GM19238 (cell line): ENCODE measurements at regions not wholly inside any gene's neighbourhood (a gene's known extent, or its start where the extent isn't known, plus 50 kb on each side); places are given as distances from the start of the nearest gene placed in this dataset.

ENCODE experiments used
- DNase-seq: peaks from one replicate; pipeline ENCODE4 v3.0.0; 2011; ENCODE audit warnings: low spot score; ENCODE audit not compliant: insufficient read length

- no peak for DNase-seq
Measured at GRCh38 chr18:52275817-52276216, 64.2 kb upstream of the DCC start.

- no peak for DNase-seq
Measured at GRCh38 chr18:52277785-52278184, 62.2 kb upstream of the DCC start.

- no peak for DNase-seq
Measured at GRCh38 chr18:52278191-52278590, 61.8 kb upstream of the DCC start.

- no peak for DNase-seq
Measured at GRCh38 chr18:52280702-52281101, 59.3 kb upstream of the DCC start.

GRCh38 chr18:52283927-52284326 lies 56.1 kb upstream of the DCC start:
- DNase-seq: no peak

- no peak for DNase-seq
Measured at GRCh38 chr18:52286675-52287074, 53.3 kb upstream of the DCC start.

- no peak for DNase-seq
Measured at GRCh38 chr18:52287151-52287550, 52.8 kb upstream of the DCC start.

GRCh38 chr18:52288403-52289004 lies 51.5 kb upstream of the DCC start:
- DNase-seq: no peak

GRCh38 chr18:52289392-52289791 lies 50.6 kb upstream of the DCC start:
- DNase-seq: no peak
